ENCODE measurements at regions not wholly inside any gene's neighbourhood (a gene's known extent, or its start where the extent isn't known, plus 50 kb on each side); places are given as distances from the start of the nearest gene placed in this dataset.

- intact Hi-C loops (cut with micrococcal nuclease) (no loop called here), dilution Hi-C loops (cut with MboI; ENCODE audit: extremely low pct_ligation_motif_present, low sequenced_read_pairs) (no loop called here)
- no TSS peak for BruUV-seq (replicated peaks)
- Histone ChIP-seq H3K4me3 (replicated peaks in 1 of 3; ENCODE audit: insufficient read depth in 1 of 3, low read depth in 1 of 3, low read length in 3 of 3) (no peak overlapping the region), H3K27ac (ENCODE audit: insufficient read depth, low read depth, low read length) (no peak overlapping the region), H2AFZ (ENCODE audit: low read depth, low read length) (no peak overlapping the region), H3K79me2 (ENCODE audit: control insufficient read depth, insufficient read depth, low read length) (no peaks in the 10 kb centered on the region), H3K9me3 (replicated peaks; ENCODE audit: control insufficient read depth, insufficient read depth, low read length) (no peaks in the 10 kb centered on the region), H3K4me2 (ENCODE audit: insufficient read depth, low read length) (no peak overlapping the region), H3K27me3 (ENCODE audit: control insufficient read depth in 2 of 2, insufficient read depth in 2 of 2, low read length in 2 of 2) (peaks cover 0 to 1% of the 10 kb centered on the region in 2 experiments), H4K20me1 (replicated peaks; ENCODE audit: control insufficient read depth, extremely low read depth, insufficient read depth, low read length) (no peaks in the 10 kb centered on the region), H3K36me3 (ENCODE audit: control insufficient read depth in 2 of 2, extremely low read depth in 1 of 2, insufficient read depth in 2 of 2, low read length in 2 of 2) (no peaks in the 10 kb centered on the region), H3K9me1 (replicated peaks; ENCODE audit: control insufficient read depth, extremely low read depth, insufficient read depth, low read length) (no peaks in the 10 kb centered on the region), H3K9ac (replicated peaks; ENCODE audit: extremely low read depth, insufficient read depth, low read length) (no peak overlapping the region), H3K4me1 (ENCODE audit: control insufficient read depth, extremely low read depth, insufficient read depth, low read length) (no peaks in the 10 kb centered on the region)
- DNase-seq (ENCODE audit: low read depth, low spot score) (no peak), FAIRE-seq (no peak)
- TF ChIP-seq MYC (IDR thresholded peaks at IDR 0.05; ENCODE audit: low read depth, low read length) (no peak), JUN (IDR thresholded peaks at IDR 0.05; ENCODE audit: borderline replicate concordance, insufficient read depth, insufficient read length, low read depth) (no peak)
- ChIA-PET POLR2A (no interaction called here), CTCF (no interaction called here)
Observed at GRCh38 chr4:24423670-24424069, 160.7 kb downstream of the DHX15 start.

DNA sequence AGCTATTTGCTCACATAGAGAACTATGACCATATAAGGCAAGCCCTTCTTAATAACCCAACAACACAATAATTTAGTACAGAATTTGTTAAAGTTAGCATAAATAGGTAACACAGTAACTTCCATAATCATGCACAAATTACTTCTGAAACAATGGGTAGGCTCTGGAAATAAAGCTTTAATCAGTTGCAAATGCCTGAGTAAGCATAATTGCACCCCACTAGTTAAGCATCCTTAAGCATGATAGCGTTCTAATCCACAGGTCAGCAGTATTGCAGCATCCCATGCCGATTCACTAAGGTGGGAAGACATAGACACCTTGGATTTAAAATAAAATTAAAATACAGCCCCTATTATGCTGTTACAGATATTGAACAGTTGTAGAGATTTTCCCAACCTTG is 161.7 kb downstream of the DHX15 start:
- Histone ChIP-seq H3K27ac (ENCODE audit: insufficient read depth, low read depth, low read length) (no peak overlapping the region), H3K9me1 (replicated peaks; ENCODE audit: control insufficient read depth, extremely low read depth, insufficient read depth, low read length) (no peaks in the 10 kb centered on the region), H3K9me3 (replicated peaks; ENCODE audit: control insufficient read depth, insufficient read depth, low read length) (no peaks in the 10 kb centered on the region), H3K4me2 (ENCODE audit: insufficient read depth, low read length) (no peak overlapping the region), H4K20me1 (replicated peaks; ENCODE audit: control insufficient read depth, extremely low read depth, insufficient read depth, low read length) (no peaks in the 10 kb centered on the region), H3K79me2 (ENCODE audit: control insufficient read depth, insufficient read depth, low read length) (no peaks in the 10 kb centered on the region), H3K4me3 (replicated peaks in 1 of 3; ENCODE audit: insufficient read depth in 1 of 3, low read depth in 1 of 3, low read length in 3 of 3) (no peak overlapping the region), H3K4me1 (ENCODE audit: control insufficient read depth, extremely low read depth, insufficient read depth, low read length) (no peaks in the 10 kb centered on the region), H3K36me3 (ENCODE audit: control insufficient read depth in 2 of 2, extremely low read depth in 1 of 2, insufficient read depth in 2 of 2, low read length in 2 of 2) (no peaks in the 10 kb centered on the region), H3K9ac (replicated peaks; ENCODE audit: extremely low read depth, insufficient read depth, low read length) (no peak overlapping the region), H2AFZ (ENCODE audit: low read depth, low read length) (no peak overlapping the region), H3K27me3 (ENCODE audit: control insufficient read depth in 2 of 2, insufficient read depth in 2 of 2, low read length in 2 of 2) (peaks cover 0 to 1% of the 10 kb centered on the region in 2 experiments)
- CTCF ChIA-PET = interaction anchor here (1.3 kb wide), 1 partner anchor 12 kb away, joined by 3 read pairs; no protein-coding TSS in a partner anchor
- TF ChIP-seq MYC (IDR thresholded peaks at IDR 0.05; ENCODE audit: low read depth, low read length) (no peak), FOS (IDR thresholded peaks at IDR 0.05; ENCODE audit: borderline replicate concordance, insufficient read depth, low read length) (no peak)
- FAIRE-seq (no peak), DNase-seq (ENCODE audit: low read depth, low spot score) (no peak)
- dilution Hi-C loops (cut with MboI; ENCODE audit: extremely low pct_ligation_motif_present, low sequenced_read_pairs) (no loop called here), intact Hi-C loops (cut with micrococcal nuclease) (no loop called here)
- POLR2A ChIA-PET = no interaction called here
- BruUV-seq (replicated peaks) = no TSS peak

Measured in endothelial cell of umbilical vein (primary cell).